VCaP (cell line): ENCODE measurements at regions not wholly inside any gene's neighbourhood (a gene's known extent, or its start where the extent isn't known, plus 50 kb on each side); places are given as distances from the start of the nearest gene placed in this dataset.

Experiments used
- H3K27ac ChIP-seq: fragments of 450-650 bp; 2 replicates; pipeline ENCODE4 v1.5.1; 2017
- CTCF ChIP-seq: fragments of 450-650 bp; conservative IDR thresholded peaks from 2 replicates; pipeline ENCODE4 v1.5.1; 2017; ENCODE audit warnings: mild to moderate bottlenecking, moderate library complexity

- TF ChIP-seq CTCF = no peak
- H3K27ac ChIP-seq = no peak overlapping the region
Observed at GRCh38 chr1:166700696-166701095, 138.6 kb upstream of the POGK start.

GRCh38 chr1:166701603-166702100, 137.6 kb upstream of the POGK start:
- no peak for TF ChIP-seq CTCF

GRCh38 chr1:166703141-166703540, 136.1 kb upstream of the POGK start:
- H3K27ac ChIP-seq = no peak overlapping the region
- TF ChIP-seq CTCF = no peak

More at GRCh38 chr1:166701603-166702100, 137.6 kb upstream of the POGK start:
- no peak overlapping the region for H3K27ac ChIP-seq

GRCh38 chr1:166703726-166704462, 135.4 kb upstream of the POGK start:
- TF ChIP-seq CTCF = no peak
- no peak overlapping the region for H3K27ac ChIP-seq

- no peak overlapping the region for H3K27ac ChIP-seq
- TF ChIP-seq CTCF = no peak
Observed at GRCh38 chr1:166705376-166706289, 133.6 kb upstream of the POGK start.

GRCh38 chr1:166716620-166717019, 122.7 kb upstream of the POGK start:
- H3K27ac ChIP-seq = no peak overlapping the region
- TF ChIP-seq CTCF = no peak

GRCh38 chr1:166721145-166721544, 118.1 kb upstream of the POGK start:
- H3K27ac ChIP-seq = no peak overlapping the region
- no peak for TF ChIP-seq CTCF
